ENCODE measurements at regions not wholly inside any gene's neighbourhood (a gene's known extent, or its start where the extent isn't known, plus 50 kb on each side); places are given as distances from the start of the nearest gene placed in this dataset.

- H3K9me3 ChIP-seq (replicated peaks; ENCODE audit: control insufficient read depth, insufficient read depth, low read depth, low read length), result no peaks in the 10 kb centered on the region
- no peak overlapping the region for H3K27ac ChIP-seq (ENCODE audit: extremely low read depth, low read depth, low read length)
- H3K9me1 ChIP-seq (ENCODE audit: control insufficient read depth, insufficient read depth, low read length), result no peaks in the 10 kb centered on the region
- DNase-seq (ENCODE audit: extremely low read depth in 1 of 4, low spot score in 3 of 4) (no peak), ATAC-seq (no peak), FAIRE-seq (no peak)
- intact Hi-C loops (cut with micrococcal nuclease) (no loop called here), in situ Hi-C loops (cut with MboI) (no loop called here)
- H3K36me3 ChIP-seq (ENCODE audit: control insufficient read depth, insufficient read depth, low read length), result no peaks in the 10 kb centered on the region
- no peak overlapping the region for H3K9ac ChIP-seq (ENCODE audit: insufficient read depth in 1 of 2, low read depth in 2 of 2, low read length in 2 of 2)
- CTCF ChIA-PET (ENCODE audit: low intra/inter-chr PET ratio), result no interaction called here
- no TSS peak for BruUV-seq (replicated peaks)
- 0% methylated on average over 1 of the region's 1 CpG for WGBS (ENCODE audit: insufficient coverage, low coverage, missing lambda C conversion rate)
- TF ChIP-seq ZNF512 (tag; IDR thresholded peaks at IDR 0.05) (no peak), THRAP3 (IDR thresholded peaks at IDR 0.05; ENCODE audit: borderline replicate concordance) (no peak), CHD1 (IDR thresholded peaks at IDR 0.05; ENCODE audit: low read length) (no peak), FOXP4 (CRISPR knock-in tag; IDR thresholded peaks at IDR 0.05; ENCODE audit: borderline replicate concordance) (no peak)
- POLR2A ChIA-PET, result no interaction called here
- H3K4me2 ChIP-seq (ENCODE audit: insufficient read depth, low read length), result no peak overlapping the region
- no peaks in the 10 kb centered on the region for H3K4me1 ChIP-seq (replicated peaks in 1 of 2; ENCODE audit: control insufficient read depth in 2 of 2, insufficient read depth in 2 of 2, low read length in 2 of 2)
- no peak overlapping the region for H3K4me3 ChIP-seq
- H3K27me3 ChIP-seq (ENCODE audit: control insufficient read depth in 2 of 2, insufficient read depth in 2 of 2, low read length in 2 of 2), result peaks cover 5 to 15% of the 10 kb centered on the region in 2 experiments; a peak in 3 of 5 replicates
- H2AFZ ChIP-seq (ENCODE audit: low read depth, low read length), result no peak overlapping the region
- no peaks in the 10 kb centered on the region for H4K20me1 ChIP-seq (replicated peaks; ENCODE audit: control insufficient read depth, insufficient read depth, low read length)
- H3K79me2 ChIP-seq (ENCODE audit: control insufficient read depth, insufficient read depth, low read length), result no peaks in the 10 kb centered on the region
These were observed 190.7 kb upstream of the CXCR4 start for GRCh38 chr2:136308611-136309010.
